ENCODE measurements at regions not wholly inside any gene's neighbourhood (a gene's known extent, or its start where the extent isn't known, plus 50 kb on each side); places are given as distances from the start of the nearest gene placed in this dataset.
"Not testable (repeated sequence)": the region's sequence is repeated elsewhere in the genome, so short reads cannot be mapped to it uniquely, and the experiment has no call there.

DNA sequence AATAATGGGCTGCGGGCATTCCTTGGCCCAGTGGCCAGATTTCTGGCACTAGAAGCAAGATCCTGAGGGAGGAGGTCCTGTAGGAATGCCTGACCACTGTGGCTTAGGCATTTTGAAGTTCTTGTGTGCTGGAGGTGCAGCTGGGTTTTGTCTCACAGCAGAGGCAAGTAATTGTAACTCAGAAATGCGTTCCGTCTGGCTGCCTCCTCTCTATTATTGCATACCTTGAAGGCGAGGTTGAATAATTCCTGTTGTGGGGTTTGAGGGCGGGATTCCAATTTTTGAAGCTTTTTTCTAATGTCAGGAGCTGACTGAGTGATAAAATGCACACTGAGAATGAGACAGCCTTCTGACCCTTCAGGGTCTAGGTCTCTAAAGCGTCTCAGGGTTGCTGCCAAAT, 170.6 kb downstream of the PPP4R3C start:
- TF ChIP-seq, protein P1, sequence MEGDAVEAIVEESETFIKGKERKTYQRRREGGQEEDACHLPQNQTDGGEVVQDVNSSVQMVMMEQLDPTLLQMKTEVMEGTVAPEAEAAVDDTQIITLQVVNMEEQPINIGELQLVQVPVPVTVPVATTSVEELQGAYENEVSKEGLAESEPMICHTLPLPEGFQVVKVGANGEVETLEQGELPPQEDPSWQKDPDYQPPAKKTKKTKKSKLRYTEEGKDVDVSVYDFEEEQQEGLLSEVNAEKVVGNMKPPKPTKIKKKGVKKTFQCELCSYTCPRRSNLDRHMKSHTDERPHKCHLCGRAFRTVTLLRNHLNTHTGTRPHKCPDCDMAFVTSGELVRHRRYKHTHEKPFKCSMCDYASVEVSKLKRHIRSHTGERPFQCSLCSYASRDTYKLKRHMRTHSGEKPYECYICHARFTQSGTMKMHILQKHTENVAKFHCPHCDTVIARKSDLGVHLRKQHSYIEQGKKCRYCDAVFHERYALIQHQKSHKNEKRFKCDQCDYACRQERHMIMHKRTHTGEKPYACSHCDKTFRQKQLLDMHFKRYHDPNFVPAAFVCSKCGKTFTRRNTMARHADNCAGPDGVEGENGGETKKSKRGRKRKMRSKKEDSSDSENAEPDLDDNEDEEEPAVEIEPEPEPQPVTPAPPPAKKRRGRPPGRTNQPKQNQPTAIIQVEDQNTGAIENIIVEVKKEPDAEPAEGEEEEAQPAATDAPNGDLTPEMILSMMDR (IDR thresholded peaks at IDR 0.05): not testable (repeated sequence)
- not testable (repeated sequence) for TF ChIP-seq POLR2AphosphoS5 (IDR thresholded peaks at IDR 0.05; ENCODE audit: insufficient read depth in 1 of 2, low read depth in 1 of 2)

Measured in vagina (tissue), 2 donors.